Stomach (tissue), 4 donors: ENCODE measurements at regions not wholly inside any gene's neighbourhood (a gene's known extent, or its start where the extent isn't known, plus 50 kb on each side); places are given as distances from the start of the nearest gene placed in this dataset.

ENCODE experiments used
- POLR2A ChIP-seq, 4 donors: fragments of 450-650 bp; IDR thresholded peaks; one replicate each; pipeline ENCODE4 v1.6.1; 2016; ENCODE audit warnings: antibody characterized with exemption in 4 of 4, control low read depth in 2 of 4, mild to moderate bottlenecking in 1 of 4, moderate library complexity in 1 of 4
- TF ChIP-seq, protein P1 (sequence below), 7 experiments: fragments of 450-650 bp in 4 of 7; fragments of 200-600 bp in 3 of 7; sonication (generic) in 3 of 7; IDR thresholded peaks; one replicate each; pipeline ENCODE4 v1.5.1; 2016 to 2019; ENCODE audit warnings: antibody characterized with exemption in 7 of 7, control low read depth in 2 of 7, mild to moderate bottlenecking in 1 of 7

DNA sequence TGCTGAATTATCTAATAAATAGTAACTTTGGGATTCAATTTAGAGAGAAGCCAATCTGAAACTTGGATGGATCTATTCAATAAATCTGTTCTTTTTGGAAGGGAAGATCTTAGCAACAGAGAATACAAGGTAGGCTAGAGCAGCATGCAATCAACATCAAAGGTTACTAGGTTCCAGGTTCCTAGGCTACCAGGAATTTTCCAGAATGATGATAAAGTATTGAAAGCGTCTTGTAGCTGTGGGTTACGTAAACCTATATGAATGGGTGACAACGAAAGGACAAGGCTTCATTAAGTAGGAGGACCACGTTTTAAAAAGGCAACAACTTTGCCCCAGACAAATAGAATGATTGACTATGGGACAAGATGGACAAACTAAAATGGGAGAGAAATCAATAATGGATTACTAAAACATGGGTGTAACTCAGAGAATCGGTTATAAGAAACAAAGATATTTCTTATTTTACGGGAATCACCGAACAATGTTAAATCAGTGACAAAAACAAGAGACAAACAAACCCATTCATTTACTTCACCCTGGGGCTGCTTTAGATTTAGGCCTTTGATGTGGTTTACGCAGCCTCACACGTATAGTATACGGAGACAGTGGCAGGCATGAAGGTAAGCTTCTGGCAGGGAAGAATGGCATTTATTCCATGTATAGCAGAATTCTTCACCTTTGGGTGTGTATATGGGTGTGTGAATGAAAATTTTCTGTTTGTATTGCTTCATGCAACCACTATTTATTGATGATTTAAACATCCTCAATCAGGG lies 732.6 kb upstream of the PABPC4L start:
- TF ChIP-seq, protein P1, sequence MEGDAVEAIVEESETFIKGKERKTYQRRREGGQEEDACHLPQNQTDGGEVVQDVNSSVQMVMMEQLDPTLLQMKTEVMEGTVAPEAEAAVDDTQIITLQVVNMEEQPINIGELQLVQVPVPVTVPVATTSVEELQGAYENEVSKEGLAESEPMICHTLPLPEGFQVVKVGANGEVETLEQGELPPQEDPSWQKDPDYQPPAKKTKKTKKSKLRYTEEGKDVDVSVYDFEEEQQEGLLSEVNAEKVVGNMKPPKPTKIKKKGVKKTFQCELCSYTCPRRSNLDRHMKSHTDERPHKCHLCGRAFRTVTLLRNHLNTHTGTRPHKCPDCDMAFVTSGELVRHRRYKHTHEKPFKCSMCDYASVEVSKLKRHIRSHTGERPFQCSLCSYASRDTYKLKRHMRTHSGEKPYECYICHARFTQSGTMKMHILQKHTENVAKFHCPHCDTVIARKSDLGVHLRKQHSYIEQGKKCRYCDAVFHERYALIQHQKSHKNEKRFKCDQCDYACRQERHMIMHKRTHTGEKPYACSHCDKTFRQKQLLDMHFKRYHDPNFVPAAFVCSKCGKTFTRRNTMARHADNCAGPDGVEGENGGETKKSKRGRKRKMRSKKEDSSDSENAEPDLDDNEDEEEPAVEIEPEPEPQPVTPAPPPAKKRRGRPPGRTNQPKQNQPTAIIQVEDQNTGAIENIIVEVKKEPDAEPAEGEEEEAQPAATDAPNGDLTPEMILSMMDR (IDR thresholded peaks at IDR 0.05), result no peak
- no peak for TF ChIP-seq POLR2A (IDR thresholded peaks at IDR 0.05)
